GM18511 (cell line): ENCODE measurements at regions not wholly inside any gene's neighbourhood (a gene's known extent, or its start where the extent isn't known, plus 50 kb on each side); places are given as distances from the start of the nearest gene placed in this dataset.

Source experiments
- ATAC-seq: cut with Tn5 transposase; IDR thresholded peaks from one replicate; pipeline ENCODE4 v1.9.1; 2021; ENCODE audit warnings: mild to moderate bottlenecking, moderate library complexity; ENCODE audit not compliant: unreplicated experiment

DNA sequence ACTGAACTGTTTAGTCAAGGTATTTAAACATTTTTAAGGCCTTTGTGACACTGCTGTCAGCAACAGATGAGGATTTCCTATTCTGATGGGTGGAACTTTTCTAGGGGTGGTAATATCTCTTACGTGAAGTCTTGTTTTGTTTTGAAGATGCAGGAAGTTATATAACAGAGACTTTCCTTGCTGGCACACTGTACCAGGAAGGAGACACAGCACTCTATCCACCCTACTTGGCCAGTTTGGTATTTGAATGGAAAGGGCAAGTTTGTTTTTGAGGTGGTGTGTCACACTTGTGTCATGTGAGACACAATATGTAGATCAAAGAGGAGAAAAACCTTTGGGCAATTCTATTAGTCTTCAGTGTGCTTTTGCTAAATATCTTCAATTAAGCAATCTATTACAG lies 51.6 kb upstream of the SRP54 start:
- peak; percentile 56 for ATAC-seq

DNA sequence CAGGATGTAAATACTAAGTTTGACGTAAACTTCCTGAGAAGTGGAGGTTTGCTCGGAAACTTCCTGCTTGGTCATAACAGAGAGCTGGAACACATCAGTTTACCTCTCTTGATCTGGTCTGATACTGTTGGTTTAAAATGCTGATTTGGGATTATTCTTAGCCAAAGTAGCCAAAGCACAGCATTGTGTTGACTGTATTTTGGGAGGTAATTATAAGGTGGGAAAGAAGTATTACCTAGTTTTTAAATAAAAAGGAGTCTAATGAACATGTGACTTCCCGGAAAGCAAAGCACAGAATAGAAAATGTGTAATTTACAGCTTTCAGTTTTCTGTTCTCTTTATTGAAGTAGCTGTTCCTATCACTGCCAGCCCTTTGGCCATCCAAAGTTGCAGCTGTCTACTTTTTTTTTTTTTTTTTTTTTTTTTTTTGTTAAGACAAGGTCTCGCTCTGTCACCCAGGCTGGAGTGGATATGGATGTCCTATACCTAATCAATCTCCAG lies 52.2 kb upstream of the SRP54 start:
- ATAC-seq = peak; percentile 74

DNA sequence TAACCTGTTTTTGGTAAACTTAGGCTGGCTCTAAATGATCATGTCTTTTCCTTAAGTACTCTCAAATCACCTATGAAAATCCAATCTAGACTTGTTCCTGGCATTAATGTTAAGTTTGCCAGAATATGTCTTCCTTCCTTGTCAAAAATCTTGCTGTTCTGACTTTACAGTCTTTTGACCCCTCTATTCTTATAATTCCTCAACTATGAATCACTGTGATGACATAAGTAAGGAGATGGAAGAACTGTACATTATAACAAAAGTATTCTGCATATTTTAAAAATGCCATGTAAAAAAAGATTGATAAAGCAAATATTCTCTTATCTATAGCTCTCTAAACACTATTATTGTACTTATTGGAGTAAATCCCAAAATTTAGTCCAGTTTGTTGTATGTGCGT lies 51.4 kb upstream of the BAZ1A start:
- no peak for ATAC-seq
